H9 (cell line): ENCODE measurements at regions not wholly inside any gene's neighbourhood (a gene's known extent, or its start where the extent isn't known, plus 50 kb on each side); places are given as distances from the start of the nearest gene placed in this dataset.
A peak's percentile ranks its signal among the peaks of the same experiment; 100 is the strongest.

Source experiments
- DNase-seq: peaks from one replicate; pipeline ENCODE4 v3.0.0-alpha.2; 2017
- H2AFZ ChIP-seq: one replicate; pipeline ENCODE4 v1.6.1; 2013; ENCODE audit warnings: mild to moderate bottlenecking, low read length, control low read depth, moderate library complexity
- H2AK5ac ChIP-seq: 2 replicates; pipeline ENCODE4 v1.6.1; 2013; ENCODE audit warnings: low read length, control low read depth, mixed read lengths; ENCODE audit not compliant: insufficient read length
- H2BK120ac ChIP-seq: one replicate; pipeline ENCODE4 v1.6.1; 2013; ENCODE audit warnings: low read depth, mild to moderate bottlenecking, low read length, control low read depth, inconsistent platforms; ENCODE audit not compliant: poor library complexity, severe bottlenecking
- H2BK12ac ChIP-seq: 2 replicates; pipeline ENCODE4 v1.6.1; 2013; ENCODE audit warnings: low read length, control low read depth, mixed read lengths, low read depth; ENCODE audit not compliant: insufficient read length
- H2BK15ac ChIP-seq: 2 replicates; pipeline ENCODE4 v1.6.1; 2013; ENCODE audit warnings: low read depth, low read length, control low read depth
- H2BK20ac ChIP-seq: one replicate; pipeline ENCODE4 v1.6.1; 2013; ENCODE audit warnings: low read depth, mild to moderate bottlenecking, low read length, control low read depth, inconsistent platforms; ENCODE audit not compliant: poor library complexity, severe bottlenecking
- H2BK5ac ChIP-seq: 2 replicates; pipeline ENCODE4 v1.6.1; 2013; ENCODE audit warnings: low read length, control low read depth, mixed read lengths; ENCODE audit not compliant: insufficient read length
- H3K14ac ChIP-seq: 2 replicates; pipeline ENCODE4 v1.6.1; 2013; ENCODE audit warnings: low read length, control low read depth; ENCODE audit not compliant: insufficient read depth
- H3K18ac ChIP-seq: 2 replicates; pipeline ENCODE4 v1.6.1; 2013; ENCODE audit warnings: low read depth, mild to moderate bottlenecking, mixed read lengths, low read length, control low read depth; ENCODE audit not compliant: insufficient read length
- H3K23ac ChIP-seq: 2 replicates; pipeline ENCODE4 v1.6.1; 2013; ENCODE audit warnings: low read length, control low read depth, mixed read lengths, low read depth; ENCODE audit not compliant: insufficient read length
- H3K23me2 ChIP-seq: 2 replicates; pipeline ENCODE4 v1.6.1; 2013; ENCODE audit warnings: low read depth, mild to moderate bottlenecking, mixed read lengths, low read length, control low read depth; ENCODE audit not compliant: insufficient read length, poor library complexity, severe bottlenecking
- H3K27ac ChIP-seq: 2 replicates; pipeline ENCODE4 v1.5.1; 2013; ENCODE audit warnings: low read length, control low read depth, mixed read lengths, low read depth; ENCODE audit not compliant: insufficient read length
- H3K27me3 ChIP-seq: 2 replicates; pipeline ENCODE4 v1.6.1; 2013; ENCODE audit warnings: low read length, control low read depth, inconsistent platforms; ENCODE audit not compliant: insufficient read depth
- H3K4ac ChIP-seq: 2 replicates; pipeline ENCODE4 v1.6.1; 2013; ENCODE audit warnings: low read depth, mild to moderate bottlenecking, control low read depth, inconsistent platforms, low read length, moderate library complexity
- H3K4me1 ChIP-seq: 2 replicates; pipeline ENCODE4 v1.6.1; 2013; ENCODE audit warnings: low read length, control low read depth, inconsistent platforms; ENCODE audit not compliant: insufficient read depth
- H3K4me2 ChIP-seq: 2 replicates; pipeline ENCODE4 v1.6.1; 2013; ENCODE audit warnings: low read length, control low read depth, mixed read lengths; ENCODE audit not compliant: insufficient read length, insufficient read depth
- H3K56ac ChIP-seq: 2 replicates; pipeline ENCODE4 v1.6.1; 2013; ENCODE audit warnings: low read depth, mild to moderate bottlenecking, mixed read lengths, low read length, control low read depth; ENCODE audit not compliant: insufficient read length
- H3K79me1 ChIP-seq: 2 replicates; pipeline ENCODE4 v1.6.1; 2013; ENCODE audit warnings: low read depth, mild to moderate bottlenecking, moderate library complexity, low read length, control low read depth, inconsistent platforms; ENCODE audit not compliant: insufficient read depth, poor library complexity, severe bottlenecking
- H3K79me2 ChIP-seq: 2 replicates; pipeline ENCODE4 v1.6.1; 2013; ENCODE audit warnings: low read length, control low read depth, inconsistent platforms; ENCODE audit not compliant: insufficient read depth
- H3K9ac ChIP-seq: 2 replicates; pipeline ENCODE4 v1.6.1; 2013; ENCODE audit warnings: low read length, control low read depth, mixed read lengths; ENCODE audit not compliant: insufficient read length; ENCODE audit errors: extremely low read depth
- H3K9me3 ChIP-seq: one replicate; pipeline ENCODE4 v1.6.1; 2013; ENCODE audit warnings: low read depth, low read length, inconsistent platforms; ENCODE audit not compliant: control insufficient read depth
- H3T11ph ChIP-seq: one replicate; pipeline ENCODE4 v1.6.1; 2013; ENCODE audit warnings: mild to moderate bottlenecking, low read length, control low read depth, inconsistent platforms
- H4K20me1 ChIP-seq: one replicate; pipeline ENCODE4 v1.6.1; 2013; ENCODE audit not compliant: control insufficient read depth, insufficient read length, insufficient read depth
- H4K5ac ChIP-seq: 2 replicates; pipeline ENCODE4 v1.6.1; 2013; ENCODE audit warnings: low read depth, mild to moderate bottlenecking, mixed read lengths, low read length, control low read depth; ENCODE audit not compliant: insufficient read length
- H4K8ac ChIP-seq: replicated peaks from 2 replicates; pipeline ENCODE4 v1.6.1; 2013; ENCODE audit warnings: low read length, control low read depth, mixed read lengths, low read depth; ENCODE audit not compliant: insufficient read length
- H4K91ac ChIP-seq: 2 replicates; pipeline ENCODE4 v1.6.1; 2013; ENCODE audit warnings: low read depth, mild to moderate bottlenecking, moderate library complexity, mixed read lengths, low read length, control low read depth; ENCODE audit not compliant: insufficient read length
- H3K27ac Mint-ChIP-seq, 3 experiments: 2 replicates in 2 of 3; 3 replicates in 1 of 3; pipeline ENCODE4 v1.8.0; 2020 to 2021; ENCODE audit warnings: mixed read lengths in 3 of 3, mild to moderate bottlenecking in 1 of 3, moderate library complexity in 1 of 3
- H3K27me3 Mint-ChIP-seq: 2 replicates; pipeline ENCODE4 v1.8.0; 2021; ENCODE audit warnings: low read depth, mild to moderate bottlenecking, moderate library complexity, mixed read lengths
- H3K36me3 Mint-ChIP-seq, 3 experiments: 2 replicates in 2 of 3; 3 replicates in 1 of 3; pipeline ENCODE4 v1.8.0; 2020 to 2021; ENCODE audit warnings: low read depth in 3 of 3, mixed read lengths in 3 of 3; ENCODE audit not compliant: insufficient read depth in 1 of 3
- H3K4me1 Mint-ChIP-seq, 2 experiments: 2 replicates each; pipeline ENCODE4 v1.8.0; 2020; ENCODE audit warnings: mixed read lengths in 2 of 2
- H3K4me3 Mint-ChIP-seq, 2 experiments: 2 replicates in 1 of 2; 3 replicates in 1 of 2; pipeline ENCODE4 v1.8.0; 2020 to 2021; ENCODE audit warnings: mild to moderate bottlenecking in 2 of 2, mixed read lengths in 2 of 2, moderate library complexity in 1 of 2
- H3K9me3 Mint-ChIP-seq, 2 experiments: 2 replicates in 1 of 2; 3 replicates in 1 of 2; pipeline ENCODE4 v1.8.0; 2020; ENCODE audit warnings: mild to moderate bottlenecking in 2 of 2, mixed read lengths in 2 of 2, moderate library complexity in 1 of 2
- CTCF ChIP-seq: fragments of 200-600 bp; sonication (generic); conservative IDR thresholded peaks from 3 replicates; pipeline ENCODE4 v1.8.0; 2021; ENCODE audit warnings: antibody characterized with exemption, mild to moderate bottlenecking
- WGBS: extraction: QIAGEN DNeasy Blood & Tissue Kit; methylation state at CpG from one replicate; pipeline ENCODE4 v1.1.7; 2013; ENCODE audit warnings: missing lambda C conversion rate, low lambda C conversion rate, mixed read lengths; ENCODE audit not compliant: insufficient read length; ENCODE audit errors: extremely low coverage; 5-methylcytosine and 5-hydroxymethylcytosine counted together

- H3K27me3 ChIP-seq = no peaks in the 10 kb centered on the region
- Mint-ChIP-seq H3K27me3 (peaks cover 11% of the 10 kb centered on the region), H3K27ac (peak overlapping the region in 2 of 3 experiments; percentile 59 to 63; a peak in 3 of 7 replicates), H3K4me3 (no peak overlapping the region), H3K36me3 (no peaks in the 10 kb centered on the region), H3K9me3 (no peaks in the 10 kb centered on the region; a peak in 1 of 5 replicates), H3K4me1 (peaks cover 23 to 34% of the 10 kb centered on the region in 2 experiments)
- no peaks in the 10 kb centered on the region for H4K20me1 ChIP-seq
- H2AFZ ChIP-seq = no peak overlapping the region
- H3K14ac ChIP-seq = no peak overlapping the region
- H2BK20ac ChIP-seq = no peak overlapping the region
- H3K9ac ChIP-seq = no peak overlapping the region
- no peaks in the 10 kb centered on the region for H3K4me1 ChIP-seq
- no peaks in the 10 kb centered on the region for H3K9me3 ChIP-seq
- no peak overlapping the region for H3K18ac ChIP-seq
- H3K79me1 ChIP-seq = no peaks in the 10 kb centered on the region
- no peak overlapping the region for H2BK12ac ChIP-seq
- H3K4me2 ChIP-seq = no peak overlapping the region
- no peak overlapping the region for H2BK5ac ChIP-seq
- H3T11ph ChIP-seq = no peak overlapping the region
- no peak for TF ChIP-seq CTCF
- no peak overlapping the region for H4K91ac ChIP-seq
- no peak overlapping the region for H4K5ac ChIP-seq
- no peaks in the 10 kb centered on the region for H3K79me2 ChIP-seq
- H3K23ac ChIP-seq = no peak overlapping the region
- no CpG with 5 or more reads among the region's 17 CpGs for WGBS
- H2AK5ac ChIP-seq = no peak overlapping the region
- no peak overlapping the region for H2BK15ac ChIP-seq
- H3K4ac ChIP-seq = no peak overlapping the region
- H4K8ac ChIP-seq = no peak overlapping the region
- H2BK120ac ChIP-seq = no peak overlapping the region
- DNase-seq = no peak
- no peak overlapping the region for H3K27ac ChIP-seq
- H3K56ac ChIP-seq = no peak overlapping the region
- H3K23me2 ChIP-seq = no peaks in the 10 kb centered on the region
Observed at GRCh38 chr15:85860394-85861161, 65.9 kb upstream of the KLHL25 start.
